Kidney epithelial cell (primary cell): ENCODE measurements at regions not wholly inside any gene's neighbourhood (a gene's known extent, or its start where the extent isn't known, plus 50 kb on each side); places are given as distances from the start of the nearest gene placed in this dataset.

ENCODE experiments used
- DNase-seq: peaks from one replicate; pipeline ENCODE4 v3.0.0-alpha.2; 2010; ENCODE audit warnings: low read depth
- H3K27me3 ChIP-seq: 2 replicates; pipeline ENCODE4 v1.6.0; 2011; ENCODE audit warnings: low read length; ENCODE audit not compliant: control insufficient read depth, insufficient read depth
- H3K36me3 ChIP-seq: 2 replicates; pipeline ENCODE4 v1.5.1; 2011; ENCODE audit warnings: low read length; ENCODE audit not compliant: control insufficient read depth, insufficient read depth
- H3K4me3 ChIP-seq: 2 replicates; pipeline ENCODE4 v1.5.1; 2011; ENCODE audit warnings: low read depth, mild to moderate bottlenecking, control low read depth, low read length
- CTCF ChIP-seq: IDR thresholded peaks from 2 replicates; pipeline ENCODE4 v1.5.1; 2011; ENCODE audit warnings: mild to moderate bottlenecking, moderate library complexity, low read length, control low read depth, inconsistent platforms; ENCODE audit not compliant: insufficient read depth, poor library complexity, severe bottlenecking

GRCh38 chr2:16171425-16171920, 231.1 kb downstream of the MYCN start:
- Histone ChIP-seq H3K4me3 (no peak overlapping the region), H3K36me3 (no peaks in the 10 kb centered on the region), H3K27me3 (no peaks in the 10 kb centered on the region)
- DNase-seq = no peak
- TF ChIP-seq CTCF = no peak

GRCh38 chr2:16170675-16171424, 230.5 kb downstream of the MYCN start:
- no peak for DNase-seq
- no peaks in the 10 kb centered on the region for H3K27me3 ChIP-seq
- H3K36me3 ChIP-seq = no peaks in the 10 kb centered on the region
- no peak overlapping the region for H3K4me3 ChIP-seq
- no peak for TF ChIP-seq CTCF

- Histone ChIP-seq H3K4me3 (no peak overlapping the region), H3K27me3 (no peaks in the 10 kb centered on the region), H3K36me3 (no peaks in the 10 kb centered on the region)
- no peak for TF ChIP-seq CTCF
- DNase-seq = no peak
Observed at GRCh38 chr2:16169381-16169960, 229.1 kb downstream of the MYCN start.

- no peak for TF ChIP-seq CTCF
- H3K4me3 ChIP-seq = no peak overlapping the region
- H3K36me3 ChIP-seq = no peaks in the 10 kb centered on the region
- DNase-seq = no peak
- H3K27me3 ChIP-seq = no peaks in the 10 kb centered on the region
Observed at GRCh38 chr2:16168506-16169264, 228.3 kb downstream of the MYCN start.

GRCh38 chr2:16167870-16168426, 227.6 kb downstream of the MYCN start:
- Histone ChIP-seq H3K4me3 (no peak overlapping the region), H3K27me3 (no peaks in the 10 kb centered on the region), H3K36me3 (no peaks in the 10 kb centered on the region)
- TF ChIP-seq CTCF = no peak
- DNase-seq = no peak
